Cerebellar cortex (tissue), 1 donor: ENCODE measurements at regions not wholly inside any gene's neighbourhood (a gene's known extent, or its start where the extent isn't known, plus 50 kb on each side); places are given as distances from the start of the nearest gene placed in this dataset.
A peak's percentile ranks its signal among the peaks of the same experiment; 100 is the strongest.

Experiments
- DNase-seq: peaks from one replicate; pipeline ENCODE4 v3.0.0-alpha.2; 2015; ENCODE audit warnings: low spot score

GRCh38 chr4:100799761-100800539 lies 282.1 kb upstream of the EMCN start:
- DNase-seq: no peak

- DNase-seq: no peak
Observed at GRCh38 chr4:100797791-100798190, 280.0 kb upstream of the EMCN start.

- DNase-seq: no peak
Observed at GRCh38 chr4:100797356-100797755, 279.5 kb upstream of the EMCN start.

DNA sequence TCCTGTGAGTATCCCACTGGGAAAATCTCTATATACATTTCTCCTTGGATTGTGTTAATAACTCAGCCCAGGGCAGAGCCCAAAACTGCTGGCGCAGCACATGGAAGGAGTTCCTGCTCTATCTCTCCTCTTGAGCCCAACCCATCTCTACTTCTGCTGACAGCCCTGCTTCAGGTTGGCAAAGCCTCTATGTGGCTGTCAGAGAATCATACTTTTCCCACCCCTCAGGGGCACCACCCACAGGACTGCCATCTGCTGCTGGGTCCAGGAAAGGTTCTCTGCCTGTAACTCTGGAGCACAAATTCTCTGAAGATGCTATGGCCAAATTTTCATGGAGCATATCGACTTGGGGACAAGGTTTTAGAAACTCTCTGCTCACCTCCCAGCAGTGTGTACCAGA lies 278.5 kb upstream of the EMCN start:
- peak; percentile 97 for DNase-seq

DNA sequence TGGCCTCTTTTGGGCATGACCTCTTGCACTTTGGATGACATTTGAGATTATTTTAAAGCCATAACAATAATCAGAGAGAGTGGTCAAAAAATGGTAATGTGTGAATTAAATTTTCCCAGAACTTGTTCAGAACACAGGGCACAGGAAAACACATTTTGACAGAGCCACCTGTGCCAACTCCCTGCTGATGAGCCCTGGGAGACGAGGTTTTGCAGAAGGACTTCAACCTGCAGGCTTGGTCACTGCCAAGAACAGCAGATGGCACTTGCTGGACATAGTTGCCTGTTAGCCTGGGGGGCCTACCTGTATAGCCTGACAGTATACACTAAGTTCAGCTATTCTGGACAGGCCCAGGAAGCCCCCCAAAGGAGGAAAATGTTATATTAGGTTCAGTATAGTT lies 277.8 kb upstream of the EMCN start:
- DNase-seq: peak; percentile 98

GRCh38 chr4:100790836-100791615 lies 273.2 kb upstream of the EMCN start:
- peak; percentile 60 for DNase-seq

DNA sequence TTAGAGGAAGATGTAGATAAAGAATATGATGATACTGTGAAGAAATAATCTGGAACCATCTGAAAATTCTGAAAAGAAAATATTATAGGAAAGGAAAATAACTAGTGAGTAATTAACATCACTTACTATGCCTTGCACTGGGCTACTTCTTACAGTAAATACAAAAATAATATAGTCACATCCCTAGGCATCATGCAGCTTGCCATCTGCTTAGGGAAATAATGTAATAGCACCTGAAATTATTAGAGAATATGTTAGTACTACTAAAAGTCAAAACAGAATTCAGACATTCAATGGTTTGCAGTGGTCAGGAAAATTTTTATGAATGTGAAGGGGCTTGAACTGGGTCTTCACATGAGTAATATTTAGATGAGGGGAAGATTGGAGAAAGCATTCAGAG lies 272.2 kb upstream of the EMCN start:
- DNase-seq: peak; percentile 67

DNA sequence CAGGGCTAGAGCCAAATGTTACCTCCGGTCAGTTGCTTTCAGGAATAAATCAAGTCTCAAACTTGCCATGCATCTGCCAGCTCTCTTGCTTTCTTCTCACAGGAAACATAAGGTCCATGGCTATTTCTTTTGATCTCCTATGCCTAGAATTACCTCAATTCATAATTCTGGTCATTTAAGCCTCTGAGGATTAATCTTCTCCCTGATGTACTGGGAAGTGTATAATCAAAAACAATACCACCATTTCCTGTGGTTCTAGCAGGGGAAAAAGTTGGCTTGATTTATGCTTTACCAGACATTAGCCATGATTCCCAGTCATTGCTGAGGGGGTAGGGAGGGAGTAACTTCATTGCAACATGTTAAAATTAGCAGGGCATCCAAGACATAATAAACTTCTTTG lies 268.7 kb upstream of the EMCN start:
- DNase-seq: peak; percentile 21

DNA sequence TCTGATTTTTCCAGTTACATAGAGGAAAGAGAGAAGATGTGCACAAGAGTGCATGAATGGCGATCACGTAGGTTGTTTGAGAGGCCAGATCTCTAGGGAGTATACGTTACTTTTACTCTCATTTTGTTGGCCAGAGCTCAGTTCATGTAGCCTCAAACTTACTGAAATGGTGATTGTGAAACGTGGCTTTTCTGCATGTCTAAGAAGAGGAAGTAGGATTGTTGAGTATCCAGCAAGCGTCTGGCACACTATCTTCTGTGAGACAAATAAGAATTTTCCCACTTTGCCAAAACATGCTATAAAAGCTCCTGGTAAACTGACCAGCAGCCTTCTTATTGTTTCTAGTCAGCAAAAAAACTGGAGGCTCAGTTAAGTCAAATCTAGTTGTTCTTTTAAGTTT lies 264.5 kb upstream of the EMCN start:
- no peak for DNase-seq

DNA sequence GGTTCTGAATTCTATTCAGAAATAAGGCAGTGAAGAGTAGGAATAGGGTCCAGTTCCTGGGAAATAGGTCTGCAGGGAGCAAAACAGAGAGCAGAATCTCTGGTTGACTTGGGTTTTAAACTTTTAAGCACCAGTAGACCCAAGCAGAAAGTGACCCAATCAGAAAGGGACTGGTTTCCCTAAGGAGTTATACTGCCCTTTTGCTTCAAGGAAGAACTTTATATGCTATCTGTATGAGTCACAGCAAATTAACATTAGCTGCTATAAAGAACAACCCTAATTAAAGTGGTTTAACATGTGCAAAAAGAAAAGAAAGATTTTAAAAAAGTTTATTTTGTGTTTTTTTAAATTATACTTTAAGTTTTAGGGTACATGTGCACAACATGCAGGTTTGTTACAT lies 263.6 kb upstream of the EMCN start:
- no peak for DNase-seq

- no peak for DNase-seq
Observed at GRCh38 chr4:100780126-100780525, 262.3 kb upstream of the EMCN start.

- no peak for DNase-seq
Observed at GRCh38 chr4:100778431-100778830, 260.6 kb upstream of the EMCN start.

DNA sequence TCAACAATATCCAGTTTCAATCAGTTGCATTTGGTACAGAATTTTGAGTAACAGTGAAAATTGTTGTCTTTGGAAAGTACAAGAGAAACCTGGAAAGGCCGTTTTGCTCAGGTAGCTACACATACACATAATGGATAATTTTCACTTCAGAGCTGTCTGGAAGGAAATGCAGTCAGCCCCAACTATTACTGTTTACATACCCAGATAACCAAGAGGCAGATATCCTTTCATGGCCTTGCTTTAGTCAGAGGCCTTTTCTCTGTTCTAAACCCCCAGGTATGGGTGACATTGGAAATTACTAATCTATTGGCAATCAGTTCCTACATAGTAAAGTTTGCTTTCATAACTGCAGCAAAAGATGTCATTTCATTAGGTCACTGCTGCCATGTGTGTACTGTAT lies 244.9 kb upstream of the EMCN start:
- DNase-seq: no peak

DNA sequence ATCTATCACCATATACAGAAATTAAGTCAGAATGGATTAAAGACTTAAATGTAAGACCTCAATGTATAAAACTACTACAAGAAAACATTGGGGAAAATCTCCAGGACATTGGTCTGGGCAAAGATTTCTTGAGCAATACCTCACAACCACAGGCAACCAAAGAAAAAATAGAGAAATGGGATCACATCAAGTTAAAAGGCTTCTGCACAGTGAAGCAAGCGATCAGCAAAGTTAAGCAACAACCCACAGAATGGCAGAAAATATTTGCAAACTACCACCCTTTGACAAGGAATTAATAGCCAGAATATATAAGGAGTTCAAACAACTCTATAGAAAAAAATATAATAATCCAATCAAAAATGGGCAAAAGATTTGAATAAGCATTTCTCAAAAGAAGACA lies 236.9 kb upstream of the EMCN start:
- no peak for DNase-seq

DNA sequence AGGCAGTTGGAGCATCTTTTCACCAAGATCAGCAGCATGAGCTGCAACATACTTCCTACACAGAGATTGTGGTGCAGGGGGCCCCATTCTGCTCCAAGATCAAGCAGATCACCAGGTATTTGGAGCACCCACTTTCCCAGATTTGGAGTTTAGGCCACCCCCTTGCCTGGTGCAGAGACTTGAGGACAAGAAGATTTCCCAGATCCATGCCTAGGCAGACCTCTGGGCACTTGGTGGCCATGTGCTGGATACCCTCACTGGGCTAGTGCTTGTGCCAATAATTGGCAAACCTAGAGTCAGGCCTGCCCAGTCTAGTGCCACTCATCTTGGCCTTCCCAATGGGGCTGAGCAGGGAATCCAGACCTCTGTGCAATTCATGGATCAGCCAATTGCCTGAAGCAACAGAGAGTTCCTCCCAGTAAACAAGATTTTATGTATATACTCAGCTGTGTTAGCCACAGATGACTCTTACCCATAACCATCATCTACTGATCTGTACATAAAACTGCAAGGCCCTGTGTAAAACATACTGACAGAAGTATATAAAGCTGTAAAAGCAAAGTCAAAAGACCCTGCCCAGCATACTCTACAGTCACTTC lies 228.4 kb upstream of the EMCN start:
- DNase-seq: no peak

- DNase-seq: peak; percentile 10
Observed at GRCh38 chr4:100742045-100742444, 224.2 kb upstream of the EMCN start.

DNA sequence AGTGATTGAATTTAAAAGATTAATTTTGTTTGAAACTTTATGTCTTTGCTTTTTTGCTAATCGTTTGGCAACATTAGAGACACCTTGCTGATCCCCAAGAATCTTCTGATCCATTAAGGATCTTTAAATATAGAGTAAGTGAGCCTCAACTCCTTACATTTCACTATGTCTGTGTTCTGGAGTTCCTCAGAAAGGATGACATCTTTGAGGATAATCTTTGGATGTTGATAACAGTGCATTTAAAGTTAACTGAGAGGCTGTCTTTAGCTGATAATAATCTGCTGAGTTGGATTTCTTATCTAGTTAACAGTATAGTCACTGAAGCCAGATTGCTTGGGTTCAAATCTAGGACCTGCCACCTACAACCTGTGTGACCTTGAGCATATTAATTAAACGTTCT lies 221.6 kb upstream of the EMCN start:
- DNase-seq: no peak

DNA sequence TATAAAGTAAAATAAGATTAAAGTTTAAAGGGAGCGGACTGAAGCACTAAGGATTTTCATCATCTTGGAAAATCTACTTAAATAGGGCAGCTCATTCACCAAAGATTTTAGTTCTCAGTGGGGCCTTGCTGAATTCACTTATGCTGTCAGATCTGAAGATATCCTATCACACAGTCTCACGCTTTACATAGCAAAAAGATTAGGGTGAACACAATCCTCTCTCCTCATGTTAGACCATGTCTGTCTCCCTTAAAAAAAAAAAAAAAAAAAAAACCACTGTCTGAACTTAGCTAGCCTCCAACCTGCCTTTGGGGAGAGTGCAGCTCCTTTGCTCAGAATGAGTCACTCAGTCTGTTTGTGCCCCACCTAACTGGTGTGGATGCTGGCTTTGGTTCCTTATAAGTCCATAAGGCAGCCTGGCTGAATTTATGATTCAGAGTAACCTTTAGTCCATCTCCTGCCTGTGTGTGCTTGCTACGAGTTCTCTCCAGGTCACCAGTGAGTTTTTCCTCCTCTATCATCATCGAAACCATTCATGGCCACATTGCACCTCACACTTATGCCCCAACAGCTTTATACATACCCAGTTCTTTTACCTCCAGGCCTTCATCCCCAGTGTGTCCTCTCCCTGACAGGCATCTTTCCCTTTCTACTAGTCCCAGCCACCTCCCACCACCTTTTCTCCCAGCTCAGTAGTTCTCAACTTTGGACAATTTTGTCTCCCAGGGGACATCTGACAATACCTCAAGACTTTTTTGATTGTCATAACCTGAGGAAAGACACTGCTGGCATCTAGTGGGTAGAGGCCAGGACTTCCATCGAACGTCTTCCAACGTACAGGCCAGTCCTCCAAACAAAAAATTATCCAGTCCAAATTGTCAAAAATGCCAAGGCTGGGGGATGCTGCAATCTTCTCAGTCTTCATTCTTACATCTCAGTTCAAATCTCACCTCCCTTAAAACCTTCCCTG lies 220.7 kb upstream of the EMCN start:
- peak; percentile 16 for DNase-seq

GRCh38 chr4:100736641-100737451 lies 219.0 kb upstream of the EMCN start:
- DNase-seq: peak; percentile 81

DNA sequence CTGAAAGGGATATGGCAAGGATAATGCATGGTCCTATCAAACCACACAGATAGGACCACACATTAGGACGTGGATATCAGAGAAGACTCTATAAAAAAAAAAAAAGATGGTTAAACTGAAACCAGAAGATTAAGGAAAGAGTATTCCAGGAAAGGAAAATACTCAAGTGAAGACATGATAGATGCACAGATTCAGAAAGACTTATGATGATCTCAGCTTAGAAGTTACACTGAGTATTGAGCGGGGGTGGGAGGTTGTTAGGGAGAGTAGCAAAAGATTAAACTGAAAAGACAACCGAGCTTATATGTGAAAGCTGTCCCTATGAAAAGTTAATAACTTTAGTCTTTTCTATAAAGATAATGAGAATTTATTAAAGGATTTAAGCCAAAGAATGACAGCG lies 211.0 kb upstream of the EMCN start:
- DNase-seq: no peak

DNA sequence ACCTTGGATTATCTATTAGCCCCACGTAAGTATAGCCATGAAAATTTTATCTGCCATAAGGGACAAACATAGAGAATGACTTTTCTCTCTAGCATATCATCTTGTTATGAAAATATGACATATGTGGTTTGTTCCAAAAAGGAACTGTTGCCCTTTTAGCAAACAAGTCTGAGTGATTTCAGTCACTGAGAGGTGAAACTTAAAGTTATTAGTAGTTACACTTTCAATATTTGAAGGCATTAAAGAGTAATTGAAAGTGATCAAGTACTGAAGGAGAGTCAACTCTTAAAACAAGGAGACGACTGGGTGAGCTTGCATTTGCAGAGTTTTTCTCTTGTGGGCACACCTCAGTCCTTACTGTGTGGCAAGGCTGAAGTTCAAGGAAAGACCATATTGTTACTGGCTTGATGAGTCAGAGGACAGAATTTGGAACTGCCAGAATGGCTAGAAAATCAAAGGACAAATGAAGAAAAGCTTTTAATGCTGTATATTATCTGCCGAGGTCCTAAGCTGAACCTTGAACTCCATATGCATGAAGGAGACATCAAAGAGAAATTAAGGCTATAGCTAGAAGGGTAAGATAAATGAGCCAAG lies 205.1 kb upstream of the EMCN start:
- no peak for DNase-seq
